ENCODE measurements at regions not wholly inside any gene's neighbourhood (a gene's known extent, or its start where the extent isn't known, plus 50 kb on each side); places are given as distances from the start of the nearest gene placed in this dataset.

GRCh38 chr9:18056269-18056992 lies 417.5 kb upstream of the ADAMTSL1 start:
- H3K4me3 ChIP-seq (replicated peaks in 1 of 4; ENCODE audit: control extremely low read depth in 1 of 4, insufficient read depth in 1 of 4, low read depth in 3 of 4, low read length in 4 of 4) = no peak overlapping the region
- H3K4me2 ChIP-seq (ENCODE audit: extremely low read depth, insufficient read depth, low read length) = no peak overlapping the region
- H3K36me3 ChIP-seq (ENCODE audit: control insufficient read depth, insufficient read depth, low read length) = no peaks in the 10 kb centered on the region
- no peak overlapping the region for H2AFZ ChIP-seq (ENCODE audit: low read length)
- no peak overlapping the region for H3K27ac ChIP-seq (ENCODE audit: insufficient read depth, low read length)
- H3K4me1 ChIP-seq (ENCODE audit: control insufficient read depth, extremely low read depth, insufficient read depth, low read length) = no peaks in the 10 kb centered on the region
- H3K79me2 ChIP-seq (ENCODE audit: control insufficient read depth, insufficient read depth, low read length) = no peaks in the 10 kb centered on the region
- no peaks in the 10 kb centered on the region for H3K27me3 ChIP-seq (ENCODE audit: control insufficient read depth, insufficient read depth, low read length)
- H3K9ac ChIP-seq (ENCODE audit: insufficient read depth, low read length) = no peak overlapping the region
- H4K20me1 ChIP-seq (ENCODE audit: control insufficient read depth, extremely low read depth, insufficient read depth, low read length) = no peaks in the 10 kb centered on the region
- no peaks in the 10 kb centered on the region for H3K9me3 ChIP-seq (ENCODE audit: control insufficient read depth, insufficient read depth, low read depth, low read length)
- TF ChIP-seq, protein P1, sequence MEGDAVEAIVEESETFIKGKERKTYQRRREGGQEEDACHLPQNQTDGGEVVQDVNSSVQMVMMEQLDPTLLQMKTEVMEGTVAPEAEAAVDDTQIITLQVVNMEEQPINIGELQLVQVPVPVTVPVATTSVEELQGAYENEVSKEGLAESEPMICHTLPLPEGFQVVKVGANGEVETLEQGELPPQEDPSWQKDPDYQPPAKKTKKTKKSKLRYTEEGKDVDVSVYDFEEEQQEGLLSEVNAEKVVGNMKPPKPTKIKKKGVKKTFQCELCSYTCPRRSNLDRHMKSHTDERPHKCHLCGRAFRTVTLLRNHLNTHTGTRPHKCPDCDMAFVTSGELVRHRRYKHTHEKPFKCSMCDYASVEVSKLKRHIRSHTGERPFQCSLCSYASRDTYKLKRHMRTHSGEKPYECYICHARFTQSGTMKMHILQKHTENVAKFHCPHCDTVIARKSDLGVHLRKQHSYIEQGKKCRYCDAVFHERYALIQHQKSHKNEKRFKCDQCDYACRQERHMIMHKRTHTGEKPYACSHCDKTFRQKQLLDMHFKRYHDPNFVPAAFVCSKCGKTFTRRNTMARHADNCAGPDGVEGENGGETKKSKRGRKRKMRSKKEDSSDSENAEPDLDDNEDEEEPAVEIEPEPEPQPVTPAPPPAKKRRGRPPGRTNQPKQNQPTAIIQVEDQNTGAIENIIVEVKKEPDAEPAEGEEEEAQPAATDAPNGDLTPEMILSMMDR (conservative IDR thresholded peaks at IDR 0.05 in 1 of 2, IDR thresholded peaks at IDR 0.05 in 1 of 2; ENCODE audit: low read depth in 1 of 2, low read length in 2 of 2) = no peak
- TF ChIP-seq EZH2 (IDR thresholded peaks at IDR 0.05; ENCODE audit: low read length, missing control alignments) = no peak
- DNase-seq (ENCODE audit: low read depth in 2 of 2) = no peak

DNA sequence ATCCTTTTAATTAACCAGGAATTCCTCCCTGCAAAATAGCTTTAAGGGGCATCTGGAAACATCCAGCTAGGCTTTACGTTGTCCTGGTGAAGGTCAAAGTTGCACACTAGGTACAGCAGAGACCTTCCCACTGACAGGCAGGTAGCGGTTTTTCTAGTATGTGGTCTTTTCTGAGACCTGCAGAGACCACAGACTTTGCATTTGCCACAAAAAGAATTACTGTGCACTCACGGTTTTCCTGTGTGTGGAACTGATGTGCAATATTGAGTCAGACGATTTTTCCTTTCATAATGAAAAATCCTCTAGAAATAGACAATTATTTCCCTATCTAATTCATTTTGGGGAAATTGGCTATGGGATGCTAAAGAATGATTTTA lies 417.0 kb upstream of the ADAMTSL1 start:
- Histone ChIP-seq H3K9ac (ENCODE audit: insufficient read depth, low read length) (no peak overlapping the region), H3K27me3 (ENCODE audit: control insufficient read depth, insufficient read depth, low read length) (no peaks in the 10 kb centered on the region), H3K9me3 (ENCODE audit: control insufficient read depth, insufficient read depth, low read depth, low read length) (no peaks in the 10 kb centered on the region), H3K4me3 (replicated peaks in 1 of 4; ENCODE audit: control extremely low read depth in 1 of 4, insufficient read depth in 1 of 4, low read depth in 3 of 4, low read length in 4 of 4) (no peak overlapping the region), H3K4me2 (ENCODE audit: extremely low read depth, insufficient read depth, low read length) (no peak overlapping the region), H2AFZ (ENCODE audit: low read length) (no peak overlapping the region), H3K27ac (ENCODE audit: insufficient read depth, low read length) (no peak overlapping the region), H3K36me3 (ENCODE audit: control insufficient read depth, insufficient read depth, low read length) (no peaks in the 10 kb centered on the region), H3K79me2 (ENCODE audit: control insufficient read depth, insufficient read depth, low read length) (no peaks in the 10 kb centered on the region), H4K20me1 (ENCODE audit: control insufficient read depth, extremely low read depth, insufficient read depth, low read length) (no peaks in the 10 kb centered on the region), H3K4me1 (ENCODE audit: control insufficient read depth, extremely low read depth, insufficient read depth, low read length) (no peaks in the 10 kb centered on the region)
- TF ChIP-seq, protein P1 (conservative IDR thresholded peaks at IDR 0.05 in 1 of 2, IDR thresholded peaks at IDR 0.05 in 1 of 2; ENCODE audit: low read depth in 1 of 2, low read length in 2 of 2) = no peak
- TF ChIP-seq EZH2 (IDR thresholded peaks at IDR 0.05; ENCODE audit: low read length, missing control alignments) = no peak
- DNase-seq (ENCODE audit: low read depth in 2 of 2) = no peak

DNA sequence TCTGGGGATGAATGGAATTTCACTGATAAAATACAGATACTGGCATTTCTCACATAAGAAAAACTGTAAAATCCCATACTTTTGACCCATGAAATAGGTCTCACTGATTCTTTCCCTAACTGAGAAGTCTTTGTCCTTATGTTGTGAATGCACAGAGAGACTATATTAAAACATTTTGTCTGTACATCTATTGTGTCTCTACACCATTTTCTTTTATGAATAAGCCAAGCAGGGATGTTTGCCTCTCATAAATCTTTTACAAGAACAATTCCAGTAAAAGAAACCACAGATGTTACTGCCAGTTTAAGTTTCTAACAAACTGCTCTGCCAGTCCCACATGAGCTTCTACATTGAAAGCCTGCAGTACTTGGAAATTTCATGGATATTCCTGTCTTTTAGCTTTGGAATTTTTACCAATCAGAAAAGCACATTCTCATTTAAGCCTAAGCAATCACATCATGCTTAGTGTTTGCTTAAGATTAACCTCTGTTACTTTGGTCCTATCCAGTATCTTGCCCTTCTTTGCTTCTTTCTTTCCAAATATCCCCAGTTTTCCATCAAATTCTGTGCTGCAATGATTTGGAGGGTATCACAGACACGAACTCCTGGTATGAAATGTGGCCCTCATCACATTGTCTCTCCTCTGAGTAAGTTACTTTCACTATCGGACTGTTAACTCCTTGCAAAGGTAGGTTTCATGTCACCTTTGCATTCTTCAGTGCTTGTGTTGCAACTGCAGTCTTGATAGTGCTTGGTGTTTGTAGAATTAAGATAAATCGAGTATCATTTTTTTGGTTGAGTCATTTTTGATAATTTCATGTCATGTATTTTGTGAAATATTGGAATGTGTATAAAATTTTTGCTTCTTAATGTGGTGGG lies 415.1 kb upstream of the ADAMTSL1 start:
- Histone ChIP-seq H3K36me3 (ENCODE audit: control insufficient read depth, insufficient read depth, low read length) (no peaks in the 10 kb centered on the region), H4K20me1 (ENCODE audit: control insufficient read depth, extremely low read depth, insufficient read depth, low read length) (no peaks in the 10 kb centered on the region), H3K9ac (ENCODE audit: insufficient read depth, low read length) (no peak overlapping the region), H3K27me3 (ENCODE audit: control insufficient read depth, insufficient read depth, low read length) (no peaks in the 10 kb centered on the region), H3K4me3 (replicated peaks in 1 of 4; ENCODE audit: control extremely low read depth in 1 of 4, insufficient read depth in 1 of 4, low read depth in 3 of 4, low read length in 4 of 4) (no peak overlapping the region), H3K4me2 (ENCODE audit: extremely low read depth, insufficient read depth, low read length) (no peak overlapping the region), H3K4me1 (ENCODE audit: control insufficient read depth, extremely low read depth, insufficient read depth, low read length) (no peaks in the 10 kb centered on the region), H3K27ac (ENCODE audit: insufficient read depth, low read length) (no peak overlapping the region), H2AFZ (ENCODE audit: low read length) (no peak overlapping the region), H3K9me3 (ENCODE audit: control insufficient read depth, insufficient read depth, low read depth, low read length) (no peaks in the 10 kb centered on the region), H3K79me2 (ENCODE audit: control insufficient read depth, insufficient read depth, low read length) (no peaks in the 10 kb centered on the region)
- TF ChIP-seq, protein P1 (conservative IDR thresholded peaks at IDR 0.05 in 1 of 2, IDR thresholded peaks at IDR 0.05 in 1 of 2; ENCODE audit: low read depth in 1 of 2, low read length in 2 of 2) = no peak
- no peak for TF ChIP-seq EZH2 (IDR thresholded peaks at IDR 0.05; ENCODE audit: low read length, missing control alignments)
- DNase-seq (ENCODE audit: low read depth in 2 of 2) = no peak
